Memory B cell (primary cell): ENCODE measurements at regions not wholly inside any gene's neighbourhood (a gene's known extent, or its start where the extent isn't known, plus 50 kb on each side); places are given as distances from the start of the nearest gene placed in this dataset.

Experiments
- ATAC-seq: fragments of 150-1000 bp; cut with Tn5 transposase; 2 replicates; pipeline ENCODE4 v1.10.0; 2021; ENCODE audit warnings: low read depth, mild to moderate bottlenecking, moderate library complexity
- DNase-seq, 2 donors: peaks; one replicate each; pipeline ENCODE4 v3.0.0; 2022; ENCODE audit warnings: low spot score in 2 of 2
- H3K27ac Mint-ChIP-seq: one replicate; pipeline ENCODE4 v1.8.0; 2022; ENCODE audit warnings: mild to moderate bottlenecking, moderate library complexity, mixed read lengths
- H3K27me3 Mint-ChIP-seq: one replicate; pipeline ENCODE4 v1.8.0; 2022; ENCODE audit warnings: mixed read lengths
- H3K36me3 Mint-ChIP-seq: one replicate; pipeline ENCODE4 v1.8.0; 2022; ENCODE audit warnings: mild to moderate bottlenecking, mixed read lengths
- H3K4me1 Mint-ChIP-seq: one replicate; pipeline ENCODE4 v1.8.0; 2022; ENCODE audit warnings: mixed read lengths
- H3K4me3 Mint-ChIP-seq: one replicate; pipeline ENCODE4 v1.8.0; 2022; ENCODE audit warnings: mild to moderate bottlenecking, moderate library complexity, mixed read lengths
- H3K9me3 Mint-ChIP-seq: one replicate; pipeline ENCODE4 v1.8.0; 2022; ENCODE audit warnings: mixed read lengths

- no peak for DNase-seq
- H3K27ac Mint-ChIP-seq = no peak overlapping the region
- H3K4me1 Mint-ChIP-seq = no peaks in the 10 kb centered on the region
- H3K9me3 Mint-ChIP-seq = peaks cover 11% of the 10 kb centered on the region
- no peak for ATAC-seq
- H3K36me3 Mint-ChIP-seq = no peaks in the 10 kb centered on the region
- H3K4me3 Mint-ChIP-seq = no peak overlapping the region
- peaks cover 3% of the 10 kb centered on the region for H3K27me3 Mint-ChIP-seq
Measured at GRCh38 chr1:209051570-209051969, 531.9 kb upstream of the CAMK1G start.

GRCh38 chr1:209053587-209053986 is 529.9 kb upstream of the CAMK1G start:
- no peak overlapping the region for H3K4me3 Mint-ChIP-seq
- no peaks in the 10 kb centered on the region for H3K4me1 Mint-ChIP-seq
- DNase-seq = no peak
- H3K36me3 Mint-ChIP-seq = no peaks in the 10 kb centered on the region
- peaks cover 3% of the 10 kb centered on the region for H3K27me3 Mint-ChIP-seq
- peaks cover 17% of the 10 kb centered on the region for H3K9me3 Mint-ChIP-seq
- no peak overlapping the region for H3K27ac Mint-ChIP-seq
- ATAC-seq = no peak

GRCh38 chr1:209057083-209057482 is 526.4 kb upstream of the CAMK1G start:
- no peak overlapping the region for H3K4me3 Mint-ChIP-seq
- peaks cover 3% of the 10 kb centered on the region for H3K27me3 Mint-ChIP-seq
- peaks cover 17% of the 10 kb centered on the region for H3K9me3 Mint-ChIP-seq
- H3K4me1 Mint-ChIP-seq = no peaks in the 10 kb centered on the region
- no peaks in the 10 kb centered on the region for H3K36me3 Mint-ChIP-seq
- H3K27ac Mint-ChIP-seq = no peak overlapping the region
- DNase-seq (no peak), ATAC-seq (no peak)

GRCh38 chr1:209057901-209058300 is 525.6 kb upstream of the CAMK1G start:
- DNase-seq (no peak), ATAC-seq (no peak)
- no peaks in the 10 kb centered on the region for H3K4me1 Mint-ChIP-seq
- H3K9me3 Mint-ChIP-seq = peaks cover 15% of the 10 kb centered on the region
- no peak overlapping the region for H3K4me3 Mint-ChIP-seq
- no peak overlapping the region for H3K27ac Mint-ChIP-seq
- peaks cover 3% of the 10 kb centered on the region for H3K27me3 Mint-ChIP-seq
- no peaks in the 10 kb centered on the region for H3K36me3 Mint-ChIP-seq

GRCh38 chr1:209059376-209059775 is 524.1 kb upstream of the CAMK1G start:
- peaks cover 13% of the 10 kb centered on the region for H3K9me3 Mint-ChIP-seq
- ATAC-seq (no peak), DNase-seq (no peak)
- H3K27ac Mint-ChIP-seq = no peak overlapping the region
- H3K4me3 Mint-ChIP-seq = no peak overlapping the region
- no peaks in the 10 kb centered on the region for H3K27me3 Mint-ChIP-seq
- no peaks in the 10 kb centered on the region for H3K36me3 Mint-ChIP-seq
- H3K4me1 Mint-ChIP-seq = no peaks in the 10 kb centered on the region

GRCh38 chr1:209059981-209060380 is 523.5 kb upstream of the CAMK1G start:
- H3K4me1 Mint-ChIP-seq = no peaks in the 10 kb centered on the region
- H3K4me3 Mint-ChIP-seq = no peak overlapping the region
- peaks cover 11% of the 10 kb centered on the region for H3K9me3 Mint-ChIP-seq
- ATAC-seq (no peak), DNase-seq (no peak)
- H3K27me3 Mint-ChIP-seq = no peaks in the 10 kb centered on the region
- no peak overlapping the region for H3K27ac Mint-ChIP-seq
- no peaks in the 10 kb centered on the region for H3K36me3 Mint-ChIP-seq

- Mint-ChIP-seq H3K4me3 (no peak overlapping the region), H3K27ac (no peak overlapping the region), H3K36me3 (no peaks in the 10 kb centered on the region), H3K4me1 (no peaks in the 10 kb centered on the region), H3K27me3 (peaks cover 2% of the 10 kb centered on the region), H3K9me3 (peaks cover under 1% of the 10 kb centered on the region)
- ATAC-seq (no peak), DNase-seq (no peak)
Measured at GRCh38 chr1:209062081-209062620, 521.4 kb upstream of the CAMK1G start.

- no peak for ATAC-seq
- no peak overlapping the region for H3K27ac Mint-ChIP-seq
Measured at GRCh38 chr1:209062863-209063262, 520.7 kb upstream of the CAMK1G start.

GRCh38 chr1:209063767-209064659 is 519.5 kb upstream of the CAMK1G start:
- Mint-ChIP-seq H3K4me1 (no peaks in the 10 kb centered on the region), H3K9me3 (no peaks in the 10 kb centered on the region), H3K4me3 (no peak overlapping the region), H3K27ac (no peak overlapping the region), H3K27me3 (peaks cover 2% of the 10 kb centered on the region), H3K36me3 (no peaks in the 10 kb centered on the region)
- ATAC-seq = no peak
- DNase-seq = no peak

More at GRCh38 chr1:209062863-209063262, 520.7 kb upstream of the CAMK1G start:
- Mint-ChIP-seq H3K4me1 (no peaks in the 10 kb centered on the region), H3K27me3 (peaks cover 2% of the 10 kb centered on the region), H3K36me3 (no peaks in the 10 kb centered on the region), H3K4me3 (no peak overlapping the region), H3K9me3 (no peaks in the 10 kb centered on the region)
- no peak for DNase-seq

- no peak for ATAC-seq
- Mint-ChIP-seq H3K4me3 (no peak overlapping the region), H3K27me3 (peaks cover 2% of the 10 kb centered on the region), H3K27ac (no peak overlapping the region), H3K4me1 (no peaks in the 10 kb centered on the region), H3K9me3 (no peaks in the 10 kb centered on the region), H3K36me3 (no peaks in the 10 kb centered on the region)
- no peak for DNase-seq
Measured at GRCh38 chr1:209064850-209065706, 518.4 kb upstream of the CAMK1G start.

- DNase-seq (no peak), ATAC-seq (no peak)
- no peaks in the 10 kb centered on the region for H3K9me3 Mint-ChIP-seq
- H3K36me3 Mint-ChIP-seq = no peaks in the 10 kb centered on the region
- no peaks in the 10 kb centered on the region for H3K27me3 Mint-ChIP-seq
- no peak overlapping the region for H3K27ac Mint-ChIP-seq
- no peak overlapping the region for H3K4me3 Mint-ChIP-seq
- no peaks in the 10 kb centered on the region for H3K4me1 Mint-ChIP-seq
Measured at GRCh38 chr1:209072481-209072880, 511.0 kb upstream of the CAMK1G start.

- no peak overlapping the region for H3K27ac Mint-ChIP-seq
- no peaks in the 10 kb centered on the region for H3K9me3 Mint-ChIP-seq
- no peaks in the 10 kb centered on the region for H3K4me1 Mint-ChIP-seq
- ATAC-seq (no peak), DNase-seq (no peak)
- no peaks in the 10 kb centered on the region for H3K27me3 Mint-ChIP-seq
- H3K4me3 Mint-ChIP-seq = no peak overlapping the region
- no peaks in the 10 kb centered on the region for H3K36me3 Mint-ChIP-seq
Measured at GRCh38 chr1:209073879-209074278, 509.6 kb upstream of the CAMK1G start.

GRCh38 chr1:209074575-209075250 is 508.8 kb upstream of the CAMK1G start:
- no peaks in the 10 kb centered on the region for H3K9me3 Mint-ChIP-seq
- no peak overlapping the region for H3K27ac Mint-ChIP-seq
- H3K4me3 Mint-ChIP-seq = no peak overlapping the region
- no peaks in the 10 kb centered on the region for H3K4me1 Mint-ChIP-seq
- H3K27me3 Mint-ChIP-seq = no peaks in the 10 kb centered on the region
- ATAC-seq (no peak), DNase-seq (no peak)
- H3K36me3 Mint-ChIP-seq = no peaks in the 10 kb centered on the region

- Mint-ChIP-seq H3K36me3 (no peaks in the 10 kb centered on the region), H3K4me1 (no peaks in the 10 kb centered on the region), H3K9me3 (peaks cover 1% of the 10 kb centered on the region), H3K27me3 (no peaks in the 10 kb centered on the region), H3K27ac (no peak overlapping the region), H3K4me3 (no peak overlapping the region)
- DNase-seq (no peak), ATAC-seq (no peak)
Measured at GRCh38 chr1:209076688-209077087, 506.8 kb upstream of the CAMK1G start.
